ENCODE measurements at regions not wholly inside any gene's neighbourhood (a gene's known extent, or its start where the extent isn't known, plus 50 kb on each side); places are given as distances from the start of the nearest gene placed in this dataset.

- TF ChIP-seq, protein P1, sequence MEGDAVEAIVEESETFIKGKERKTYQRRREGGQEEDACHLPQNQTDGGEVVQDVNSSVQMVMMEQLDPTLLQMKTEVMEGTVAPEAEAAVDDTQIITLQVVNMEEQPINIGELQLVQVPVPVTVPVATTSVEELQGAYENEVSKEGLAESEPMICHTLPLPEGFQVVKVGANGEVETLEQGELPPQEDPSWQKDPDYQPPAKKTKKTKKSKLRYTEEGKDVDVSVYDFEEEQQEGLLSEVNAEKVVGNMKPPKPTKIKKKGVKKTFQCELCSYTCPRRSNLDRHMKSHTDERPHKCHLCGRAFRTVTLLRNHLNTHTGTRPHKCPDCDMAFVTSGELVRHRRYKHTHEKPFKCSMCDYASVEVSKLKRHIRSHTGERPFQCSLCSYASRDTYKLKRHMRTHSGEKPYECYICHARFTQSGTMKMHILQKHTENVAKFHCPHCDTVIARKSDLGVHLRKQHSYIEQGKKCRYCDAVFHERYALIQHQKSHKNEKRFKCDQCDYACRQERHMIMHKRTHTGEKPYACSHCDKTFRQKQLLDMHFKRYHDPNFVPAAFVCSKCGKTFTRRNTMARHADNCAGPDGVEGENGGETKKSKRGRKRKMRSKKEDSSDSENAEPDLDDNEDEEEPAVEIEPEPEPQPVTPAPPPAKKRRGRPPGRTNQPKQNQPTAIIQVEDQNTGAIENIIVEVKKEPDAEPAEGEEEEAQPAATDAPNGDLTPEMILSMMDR (IDR thresholded peaks at IDR 0.05; ENCODE audit: poor library complexity), result no peak
- TF ChIP-seq EZH2phosphoT487 (IDR thresholded peaks at IDR 0.05; ENCODE audit: low read depth, severe bottlenecking, unreplicated experiment) (no peak), EZH2 (IDR thresholded peaks at IDR 0.05; ENCODE audit: borderline replicate concordance) (no peak)
Measured at GRCh38 chr16:85165781-85166180, 53.5 kb upstream of the CIBAR2 start.

Data from hepatocyte (in vitro differentiated cells).